H1 (cell line): ENCODE measurements at regions not wholly inside any gene's neighbourhood (a gene's known extent, or its start where the extent isn't known, plus 50 kb on each side); places are given as distances from the start of the nearest gene placed in this dataset.

Experiments
- CTCF ChIA-PET: fragments of 300-600 bp; sonication (Branson Sonifier 250); formaldehyde crosslinking; loops from one replicate; lab custom pipeline; 2021; ENCODE audit not compliant: partially characterized antibody; lab: Charles Lee
- POLR2A ChIA-PET: fragments of 300-600 bp; sonication (Branson Sonifier 250); formaldehyde crosslinking; loops from one replicate; lab custom pipeline; 2021; ENCODE audit warnings: inconsistent platforms; ENCODE audit not compliant: partially characterized antibody; lab: Charles Lee
- DNase-seq, 2 experiments: peaks; one replicate each; pipeline versions ENCODE4 v3.0.0 to v3.0.0-alpha.2; 2010 to 2022; ENCODE audit warnings: low spot score in 2 of 2, low read depth in 1 of 2, mixed read lengths in 1 of 2
- FAIRE-seq: peaks from 2 replicates; lab custom pipeline; 2011; peaks lifted over from hg19 to GRCh38; lab: Jason Lieb, UNC
- H2AFZ ChIP-seq: 2 replicates; pipeline ENCODE4 v1.8.1; 2012; ENCODE audit warnings: low read length, inconsistent platforms
- H2AK5ac ChIP-seq: 2 replicates; pipeline ENCODE4 v1.6.1; 2013; ENCODE audit warnings: low read depth, low read length
- H2BK120ac ChIP-seq: replicated peaks from 2 replicates; pipeline ENCODE3; 2013; ENCODE audit warnings: low read depth, low read length, inconsistent platforms
- H2BK12ac ChIP-seq: 2 replicates; pipeline ENCODE4 v1.6.1; 2013; ENCODE audit warnings: low read depth, low read length
- H2BK15ac ChIP-seq: 2 replicates; pipeline ENCODE4 v1.6.1; 2013; ENCODE audit warnings: low read length
- H2BK20ac ChIP-seq: 2 replicates; pipeline ENCODE4 v1.6.1; 2013; ENCODE audit warnings: low read length
- H2BK5ac ChIP-seq: 2 replicates; pipeline ENCODE4 v1.6.1; 2013; ENCODE audit warnings: low read depth, low read length
- H3K14ac ChIP-seq: 2 replicates; pipeline ENCODE4 v1.6.1; 2013; ENCODE audit warnings: inconsistent platforms; ENCODE audit not compliant: insufficient read length
- H3K18ac ChIP-seq: 2 replicates; pipeline ENCODE4 v1.6.1; 2013; ENCODE audit warnings: low read length; ENCODE audit errors: extremely low read depth
- H3K23ac ChIP-seq: 2 replicates; pipeline ENCODE4 v1.6.1; 2013; ENCODE audit warnings: inconsistent platforms; ENCODE audit not compliant: insufficient read length
- H3K23me2 ChIP-seq: 2 replicates; pipeline ENCODE4 v1.6.1; 2013; ENCODE audit warnings: low read depth, low read length
- H3K27ac ChIP-seq: 2 replicates; pipeline ENCODE4 v1.6.1; 2011; ENCODE audit warnings: low read depth, low read length, inconsistent platforms
- H3K27me3 ChIP-seq, 4 experiments: replicated peaks in 1 of 4; 1 replicate in 1 of 4; 2 replicates in 3 of 4; pipeline versions ENCODE4 v1.6.1 to v1.8.1; 2011 to 2013; ENCODE audit warnings: low read length in 3 of 4, mild to moderate bottlenecking in 3 of 4, inconsistent platforms in 2 of 4, mixed read lengths in 2 of 4, moderate library complexity in 1 of 4; ENCODE audit not compliant: control insufficient read depth in 3 of 4, insufficient read depth in 3 of 4; ENCODE audit errors: extremely low read depth in 1 of 4
- H3K36me3 ChIP-seq, 4 experiments: 2 replicates each; pipeline versions ENCODE4 v1.6.1 to v1.8.1; 2011 to 2013; ENCODE audit warnings: mild to moderate bottlenecking in 4 of 4, low read length in 3 of 4, moderate library complexity in 2 of 4, control low read depth in 1 of 4, inconsistent platforms in 1 of 4; ENCODE audit not compliant: insufficient read depth in 4 of 4, control insufficient read depth in 2 of 4
- H3K4ac ChIP-seq: replicated peaks from 2 replicates; pipeline ENCODE3; 2013; ENCODE audit warnings: low read length, low read depth, mixed read lengths, inconsistent platforms; ENCODE audit not compliant: insufficient read length
- H3K4me1 ChIP-seq, 4 experiments: replicated peaks in 1 of 4; 1 replicate in 1 of 4; 2 replicates in 3 of 4; pipeline versions ENCODE4 v1.6.1 to v1.8.1; 2011 to 2013; ENCODE audit warnings: low read length in 3 of 4, inconsistent platforms in 2 of 4, mixed read lengths in 1 of 4; ENCODE audit not compliant: insufficient read depth in 4 of 4, control insufficient read depth in 3 of 4
- H3K4me2 ChIP-seq, 2 experiments: 2 replicates each; pipeline versions ENCODE4 v1.6.1 to v1.8.1; 2011 to 2013; ENCODE audit warnings: low read depth in 2 of 2, low read length in 2 of 2, control low read depth in 1 of 2, inconsistent platforms in 1 of 2, mild to moderate bottlenecking in 1 of 2; ENCODE audit not compliant: insufficient read depth in 1 of 2
- H3K4me3 ChIP-seq, 4 experiments: fragments of 200-600, 300-600 bp in 1 of 4; sonication (generic), shearing (Covaris generic), sonication (Bioruptor Twin) in 1 of 4; 2 replicates each; pipeline versions ENCODE4 v1.5.1 to v1.8.1; 2011 to 2016; ENCODE audit warnings: low read length in 4 of 4, low read depth in 3 of 4, control low read depth in 2 of 4, inconsistent platforms in 2 of 4, mild to moderate bottlenecking in 2 of 4, mixed read lengths in 1 of 4, moderate library complexity in 1 of 4; ENCODE audit not compliant: insufficient read depth in 2 of 4; ENCODE audit errors: extremely low read depth in 1 of 4
- H3K56ac ChIP-seq: replicated peaks from 2 replicates; pipeline ENCODE3; 2013; ENCODE audit warnings: low read depth, mild to moderate bottlenecking, mixed read lengths, low read length, inconsistent platforms; ENCODE audit not compliant: insufficient read length
- H3K79me1 ChIP-seq: 2 replicates; pipeline ENCODE4 v1.6.1; 2013; ENCODE audit warnings: low read depth, low read length, control low read depth
- H3K79me2 ChIP-seq, 2 experiments: 2 replicates each; pipeline versions ENCODE4 v1.6.1 to v1.8.1; 2012 to 2013; ENCODE audit warnings: low read length in 2 of 2, mild to moderate bottlenecking in 2 of 2, inconsistent platforms in 1 of 2; ENCODE audit not compliant: insufficient read depth in 2 of 2, control insufficient read depth in 1 of 2
- H3K9ac ChIP-seq, 4 experiments: replicated peaks in 1 of 4; 1 replicate in 1 of 4; 2 replicates in 3 of 4; pipeline versions ENCODE4 v1.6.1 to v1.8.1; 2011 to 2013; ENCODE audit warnings: low read depth in 3 of 4, low read length in 3 of 4, control low read depth in 2 of 4, mild to moderate bottlenecking in 2 of 4, moderate library complexity in 2 of 4, inconsistent platforms in 1 of 4; ENCODE audit errors: extremely low read depth in 1 of 4
- H3K9me3 ChIP-seq, 2 experiments: 2 replicates each; pipeline versions ENCODE4 v1.6.1 to v1.8.1; 2012 to 2013; ENCODE audit warnings: mild to moderate bottlenecking in 2 of 2, moderate library complexity in 2 of 2, control low read depth in 1 of 2, inconsistent platforms in 1 of 2, low read depth in 1 of 2, low read length in 1 of 2, mixed read lengths in 1 of 2; ENCODE audit not compliant: insufficient read depth in 2 of 2
- H4K20me1 ChIP-seq, 2 experiments: replicated peaks in 1 of 2; 2 replicates each; pipeline versions ENCODE3 to v1.8.1; 2011 to 2013; ENCODE audit warnings: inconsistent platforms in 2 of 2, low read length in 2 of 2, mild to moderate bottlenecking in 1 of 2; ENCODE audit not compliant: insufficient read depth in 2 of 2, control insufficient read depth in 1 of 2
- H4K5ac ChIP-seq: 2 replicates; pipeline ENCODE4 v1.6.1; 2013; ENCODE audit warnings: low read length, low read depth, mixed read lengths, inconsistent platforms; ENCODE audit not compliant: insufficient read length
- H4K8ac ChIP-seq: 2 replicates; pipeline ENCODE4 v1.8.0; 2013; ENCODE audit warnings: mild to moderate bottlenecking, moderate library complexity, low read length, inconsistent platforms; ENCODE audit not compliant: insufficient read depth; ENCODE audit errors: extremely low read depth
- H4K91ac ChIP-seq: replicated peaks from 2 replicates; pipeline ENCODE3; 2013; ENCODE audit warnings: low read length, mixed read lengths, inconsistent platforms; ENCODE audit not compliant: insufficient read length
- CHD1 ChIP-seq: IDR thresholded peaks from 2 replicates; pipeline ENCODE4 v1.6.1; 2012; ENCODE audit warnings: low read depth, low read length, improper control_type of control experiment
- JUN ChIP-seq: IDR thresholded peaks from 2 replicates; pipeline ENCODE4 v1.6.1; 2011; ENCODE audit warnings: low read depth, mild to moderate bottlenecking, improper control_type of control experiment, low read length
- KDM5A ChIP-seq: fragments of 200-600 bp; IDR thresholded peaks from 2 replicates; pipeline ENCODE4 v1.7.1; 2012; ENCODE audit warnings: mild to moderate bottlenecking, low read length, inconsistent platforms, mixed read lengths
- SIN3A ChIP-seq, 2 experiments: IDR thresholded peaks in 1 of 2; conservative IDR thresholded peaks in 1 of 2; 2 replicates each; pipeline ENCODE4 v1.6.1; 2011 to 2012; ENCODE audit warnings: low read length in 2 of 2, improper control_type of control experiment in 1 of 2, low read depth in 1 of 2, mild to moderate bottlenecking in 1 of 2
- WGBS, 2 experiments: shearing (Covaris generic) in 1 of 2; methylation state at CpG; one replicate each; pipeline versions ENCODE4 v1.1.6 to v1.1.7; 2013 to 2015; ENCODE audit warnings: low lambda C conversion rate in 2 of 2, mixed read lengths in 2 of 2, inconsistent platforms in 1 of 2, low coverage in 1 of 2, missing lambda C conversion rate in 1 of 2; ENCODE audit not compliant: insufficient replicate concordance in 2 of 2, insufficient coverage in 1 of 2, insufficient read length in 1 of 2; ENCODE audit errors: extremely low coverage in 1 of 2, missing lambda C conversion rate in 1 of 2; 5-methylcytosine and 5-hydroxymethylcytosine counted together

DNA sequence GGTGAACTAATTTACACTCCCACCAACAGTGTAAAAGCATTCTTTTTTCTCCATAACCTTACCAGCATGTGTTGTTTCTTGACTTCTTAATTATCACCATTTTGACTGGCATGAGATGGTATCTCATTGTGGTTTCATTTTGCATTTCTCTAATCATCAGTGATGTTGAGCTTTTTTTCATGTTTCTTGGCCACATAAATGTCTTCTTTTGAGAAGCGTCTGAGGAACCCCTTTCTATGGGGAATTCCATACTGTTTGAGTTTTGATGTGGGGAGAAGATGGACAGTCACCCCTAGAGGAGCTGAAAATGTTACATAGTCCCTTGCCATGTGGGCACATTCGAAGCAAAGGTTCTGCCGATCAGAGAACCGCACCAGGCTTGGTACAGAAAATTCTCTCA is 207.0 kb upstream of the SLC30A5 start:
- no peak for FAIRE-seq
- Histone ChIP-seq H3K79me2 (no peaks in the 10 kb centered on the region), H2BK12ac (no peak overlapping the region), H3K14ac (no peak overlapping the region), H2BK5ac (no peak overlapping the region), H4K5ac (no peak overlapping the region), H3K23ac (no peak overlapping the region), H3K4me1 (peaks cover 0 to 2% (median 0%) of the 10 kb centered on the region in 4 experiments; a peak in 3 of 7 replicates), H4K20me1 (no peaks in the 10 kb centered on the region), H3K4ac (no peak overlapping the region), H3K9ac (no peak overlapping the region), H3K18ac (no peak overlapping the region), H3K4me3 (no peak overlapping the region), H4K91ac (no peak overlapping the region), H2BK120ac (no peak overlapping the region), H2AFZ (no peak overlapping the region), H2BK15ac (no peak overlapping the region), H3K36me3 (no peaks in the 10 kb centered on the region), H3K9me3 (no peaks in the 10 kb centered on the region), H3K27me3 (no peaks in the 10 kb centered on the region; a peak in 1 of 7 replicates), H3K23me2 (no peaks in the 10 kb centered on the region), H4K8ac (no peak overlapping the region), H2BK20ac (no peak overlapping the region), H3K27ac (no peak overlapping the region), H3K79me1 (no peaks in the 10 kb centered on the region), H3K56ac (no peak overlapping the region), H2AK5ac (no peak overlapping the region), H3K4me2 (no peak overlapping the region)
- WGBS, 2 experiments: 95% methylated on average over 4 of the region's 4 CpGs; no CpG with 5 or more reads in 1 of the 2 experiments
- DNase-seq: no peak
- ChIA-PET CTCF (interaction anchor here (0.6 to 1.3 kb wide), 7 partner anchors 15 to 159 kb away, joined by 3 to 5 read pairs (median 3); no protein-coding TSS in a partner anchor), POLR2A (no interaction called here)
- TF ChIP-seq JUN (no peak), SIN3A (conservative IDR thresholded peaks at IDR 0.05 in 1 of 2, IDR thresholded peaks at IDR 0.05 in 1 of 2; ENCODE audit: low read depth in 1 of 2, low read length in 2 of 2) (no peak), CHD1 (no peak), KDM5A (no peak)
